ENCODE measurements at regions not wholly inside any gene's neighbourhood (a gene's known extent, or its start where the extent isn't known, plus 50 kb on each side); places are given as distances from the start of the nearest gene placed in this dataset.
"Not testable (repeated sequence)": the region's sequence is repeated elsewhere in the genome, so short reads cannot be mapped to it uniquely, and the experiment has no call there.

GRCh38 chr11:8772571-8773519, 90.3 kb downstream of the RPL27A start:
- peak; percentile 2 for ATAC-seq

DNA sequence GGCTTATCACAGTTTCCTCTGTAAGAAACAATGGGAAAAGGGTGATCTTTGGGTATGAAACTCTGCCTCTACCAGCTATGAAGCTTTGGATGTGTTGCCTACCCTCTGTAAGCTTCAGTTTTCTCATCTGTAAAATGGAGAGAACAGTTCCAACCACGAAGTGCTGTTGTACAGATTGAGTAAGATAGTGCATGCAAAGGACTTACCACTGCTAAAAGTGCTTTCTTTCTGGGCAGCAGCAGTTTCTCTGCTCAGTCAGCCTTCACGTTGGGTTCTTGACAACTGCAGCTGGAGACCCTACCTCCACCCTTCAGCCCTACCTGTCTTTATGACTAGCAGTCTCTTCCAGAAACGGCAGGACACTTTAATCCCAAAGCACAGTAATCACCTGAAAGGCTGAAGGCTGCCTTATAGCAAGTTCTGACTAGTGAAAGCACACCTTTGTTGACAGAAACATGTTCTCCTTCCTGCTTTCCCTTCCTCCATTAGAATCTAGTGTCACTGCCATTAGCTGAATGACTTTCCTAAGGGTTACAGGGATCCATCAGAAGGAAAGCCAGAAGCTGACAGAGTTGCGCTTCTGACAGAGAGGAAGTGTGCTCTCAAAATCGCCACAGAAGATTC, 91.4 kb downstream of the RPL27A start:
- peak; percentile 81 for ATAC-seq

GRCh38 chr11:8774916-8775315, 92.3 kb downstream of the RPL27A start:
- ATAC-seq: not testable (repeated sequence)

DNA sequence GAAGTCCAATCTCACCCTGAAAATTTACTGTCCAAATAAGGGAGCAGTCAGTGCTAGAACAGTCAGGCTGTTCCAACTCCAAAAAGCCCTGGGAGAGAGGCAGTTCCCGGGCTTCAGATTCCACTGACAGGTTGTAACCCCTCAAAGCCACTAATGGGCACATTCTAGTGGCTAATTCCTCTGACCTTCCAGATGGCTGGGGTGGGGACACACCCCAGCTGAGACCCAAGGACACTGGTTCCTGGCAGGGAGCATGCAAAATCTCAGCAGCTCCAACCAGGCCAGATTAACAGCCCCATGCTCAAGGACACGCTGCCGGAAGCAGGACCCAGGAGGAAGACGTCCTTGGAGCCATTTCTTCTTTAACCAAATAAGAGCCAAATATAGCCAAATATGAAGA, 92.7 kb downstream of the RPL27A start:
- ATAC-seq: no peak

DNA sequence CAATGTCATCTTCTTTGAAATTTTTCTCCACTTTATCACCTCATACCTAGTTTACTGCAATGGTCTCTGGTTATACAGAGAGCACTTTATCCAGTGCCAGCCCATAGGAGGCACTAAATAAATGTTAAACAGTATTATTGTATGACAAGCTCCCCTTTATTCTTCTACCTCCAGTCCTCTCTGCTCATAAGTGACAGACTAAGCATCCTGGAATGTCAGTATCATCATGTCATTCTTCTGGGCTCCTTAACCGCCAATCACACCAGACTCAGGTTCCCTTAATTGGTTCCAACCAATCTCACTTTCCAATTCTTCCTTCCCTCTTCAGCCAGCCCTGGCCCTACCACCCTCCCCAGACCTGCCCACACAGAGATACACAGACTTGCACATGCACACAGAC, 93.1 kb downstream of the RPL27A start:
- no peak for ATAC-seq

DNA sequence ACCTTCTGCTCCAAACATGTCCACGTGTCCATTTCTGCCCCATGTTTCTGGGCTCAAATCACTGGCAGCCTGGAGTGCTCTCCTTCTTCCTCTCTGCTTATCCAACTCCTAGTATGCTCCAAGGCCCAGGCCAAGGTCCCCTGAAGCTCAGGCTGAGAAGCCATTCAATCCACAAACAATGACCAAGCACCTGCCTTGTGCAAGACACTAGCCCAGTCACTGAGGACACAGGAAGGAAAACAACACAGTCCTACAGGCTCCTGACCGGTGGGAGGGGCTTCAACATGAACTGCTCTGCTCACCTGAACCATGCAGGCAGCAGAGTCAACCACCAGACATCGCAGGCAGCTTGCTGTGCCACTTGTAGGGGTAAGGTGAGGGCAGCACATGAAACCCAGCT, 93.6 kb downstream of the RPL27A start:
- no peak for ATAC-seq

DNA sequence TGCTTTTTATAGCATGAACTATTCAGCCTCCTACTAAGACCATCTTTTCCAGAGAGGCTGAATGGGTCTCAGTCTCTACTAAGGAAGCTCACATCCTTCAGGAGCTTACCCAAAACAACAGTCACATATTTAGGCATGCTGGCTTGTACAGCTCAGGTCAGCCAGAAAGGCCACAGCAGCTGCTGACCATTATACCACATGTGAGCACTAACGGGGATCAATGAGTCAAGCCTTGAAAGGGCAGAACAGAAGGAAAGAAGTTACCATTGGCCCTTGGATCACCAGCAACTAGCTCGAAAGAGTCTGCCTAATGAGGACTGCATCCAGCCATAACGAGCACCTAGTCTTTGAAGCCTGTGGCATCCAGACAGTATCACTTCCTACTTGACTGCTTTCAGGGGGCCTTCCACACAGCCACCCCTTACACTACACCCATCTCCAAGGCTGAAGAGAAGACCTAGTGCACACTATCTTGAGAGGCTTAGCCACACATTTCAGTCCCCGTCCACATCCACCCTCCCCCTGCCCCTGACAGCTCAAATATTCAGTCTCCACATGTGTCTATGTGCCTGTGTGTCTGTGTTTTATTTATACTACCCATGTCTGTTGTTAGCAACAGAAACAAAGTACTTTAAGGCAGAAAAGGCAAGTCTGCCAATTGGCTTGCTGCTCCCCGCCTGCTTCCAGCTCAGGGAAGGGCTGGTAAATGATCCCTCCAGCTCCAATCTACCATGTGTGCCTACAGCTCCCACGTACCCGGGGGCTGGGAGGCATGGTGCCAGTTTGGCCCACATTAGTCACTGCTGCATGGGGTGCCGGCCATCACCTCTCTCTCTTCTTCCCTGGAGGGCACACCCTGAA, 95.5 kb downstream of the RPL27A start:
- ATAC-seq: peak; percentile 60

- peak; percentile 55 for ATAC-seq
Measured at GRCh38 chr11:8779107-8779506, 96.5 kb downstream of the RPL27A start.

DNA sequence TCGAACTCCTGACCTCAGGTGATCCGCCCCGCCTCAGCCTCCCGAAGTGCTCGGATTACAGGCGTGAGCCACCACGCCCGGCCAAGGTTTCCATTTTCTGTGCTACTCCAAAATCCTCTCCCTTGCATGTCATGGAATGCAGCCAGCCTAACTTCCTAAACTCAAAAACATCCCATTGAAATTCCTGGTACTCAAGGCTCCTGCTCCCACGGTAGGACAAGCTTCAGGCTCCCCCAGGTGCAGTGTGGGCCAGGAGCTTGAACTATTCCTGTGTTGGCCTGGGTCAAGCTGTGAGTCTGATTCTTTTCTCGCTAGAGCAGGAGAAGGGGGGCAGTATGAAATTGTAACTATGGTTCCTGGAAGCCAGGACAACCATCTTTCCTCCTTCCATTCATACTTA, 97.1 kb downstream of the RPL27A start:
- ATAC-seq: no peak

DNA sequence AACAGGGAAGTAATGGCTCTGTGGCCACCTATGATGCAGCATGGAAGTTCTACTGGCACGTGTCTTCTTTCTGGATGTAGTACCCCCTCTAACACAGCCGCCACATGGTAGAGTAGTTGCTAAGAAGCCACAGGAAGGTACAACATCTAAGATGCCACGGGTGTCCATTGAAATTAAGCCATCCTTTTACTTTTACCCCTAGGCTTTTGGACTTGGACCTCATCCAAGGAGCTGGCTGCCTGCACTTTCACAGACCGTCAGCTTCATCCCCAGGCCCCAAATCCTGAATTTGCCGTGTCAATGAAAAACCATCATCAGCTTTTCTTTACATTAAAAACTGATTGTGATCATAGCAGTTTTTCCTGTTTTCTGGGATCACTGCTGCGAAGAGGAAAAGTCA, 102.4 kb downstream of the RPL27A start:
- ATAC-seq: no peak

- ATAC-seq: no peak
Measured at GRCh38 chr11:8785457-8785856, 102.9 kb downstream of the RPL27A start.

GRCh38 chr11:8785998-8786397, 103.4 kb downstream of the RPL27A start:
- no peak for ATAC-seq

- ATAC-seq: peak; percentile 18
Measured at GRCh38 chr11:8786933-8787332, 104.3 kb downstream of the RPL27A start.

- ATAC-seq: peak; percentile 74
Measured at GRCh38 chr11:8787372-8787771, 104.8 kb downstream of the RPL27A start.

DNA sequence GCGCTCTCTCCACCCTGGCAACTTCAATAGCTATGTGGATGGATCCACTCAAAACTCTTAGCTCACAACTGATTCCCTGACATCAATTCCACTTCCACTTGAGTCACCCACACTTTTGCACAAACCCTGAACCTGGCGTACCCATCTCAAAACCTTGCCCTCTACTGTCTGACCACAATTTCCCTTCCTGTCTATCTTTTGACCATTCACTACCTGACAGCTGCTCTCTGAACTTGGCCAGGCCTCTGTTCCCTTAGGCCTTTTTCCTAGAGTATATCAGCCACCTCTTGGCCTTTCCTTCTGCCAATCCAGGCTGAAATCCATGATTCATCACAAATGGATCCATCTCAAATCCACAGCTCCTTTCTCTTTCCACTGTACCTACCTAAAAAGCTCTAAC, 106.0 kb downstream of the RPL27A start:
- no peak for ATAC-seq

- ATAC-seq: peak; percentile 47
Measured at GRCh38 chr11:8789864-8790263, 107.3 kb downstream of the RPL27A start.

- peak; percentile 38 for ATAC-seq
Measured at GRCh38 chr11:8790968-8791367, 108.4 kb downstream of the RPL27A start.

- no peak for ATAC-seq
Measured at GRCh38 chr11:8792710-8793109, 110.1 kb downstream of the RPL27A start.

- no peak for ATAC-seq
Measured at GRCh38 chr11:8793114-8793777, 110.7 kb downstream of the RPL27A start.

DNA sequence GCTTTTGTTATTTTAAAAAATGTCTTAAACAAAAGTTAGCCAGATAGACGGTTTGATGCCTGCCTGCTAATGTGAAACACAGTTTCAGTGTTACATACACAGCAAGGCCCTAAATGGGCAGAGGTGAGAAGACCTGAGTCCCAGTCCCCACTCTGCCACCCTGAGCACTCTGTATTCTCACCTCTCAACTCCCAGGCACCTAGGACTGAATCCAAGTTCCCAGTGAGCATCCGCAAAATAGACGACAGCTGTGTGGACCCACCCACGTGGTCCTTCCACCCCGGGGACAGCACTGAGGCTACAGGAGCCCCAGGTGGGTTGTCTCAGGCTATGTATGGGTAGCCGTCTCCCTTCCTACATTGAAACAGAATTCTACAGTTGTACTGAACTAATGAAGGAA, 111.5 kb downstream of the RPL27A start:
- ATAC-seq: no peak

- peak; percentile 30 for ATAC-seq
Measured at GRCh38 chr11:8794677-8795103, 112.1 kb downstream of the RPL27A start.

DNA sequence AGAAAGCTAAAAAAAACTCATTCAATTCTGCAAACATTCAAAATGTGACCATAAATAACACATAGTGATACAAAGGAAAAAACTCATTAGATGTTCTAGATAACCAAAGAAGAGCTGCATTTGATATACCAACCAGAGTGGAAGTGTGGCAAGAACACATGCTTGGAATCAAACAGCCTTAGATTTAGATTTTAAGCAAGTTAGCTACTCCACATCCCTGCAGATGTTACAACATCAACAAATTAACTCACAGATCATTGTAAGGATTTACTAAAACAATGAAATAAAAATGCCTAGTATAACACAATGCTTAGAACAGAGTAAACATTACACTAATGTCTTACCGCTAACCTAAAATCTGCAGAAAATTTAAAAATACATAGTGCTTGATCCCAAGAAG, 114.0 kb upstream of the AKIP1 start:
- ATAC-seq: no peak

All from esophagus mucosa (tissue), 1 donor.